NCI-H146 treated with DMSO at 0.1 percent for 48 hours (cell line): ENCODE measurements at regions not wholly inside any gene's neighbourhood (a gene's known extent, or its start where the extent isn't known, plus 50 kb on each side); places are given as distances from the start of the nearest gene placed in this dataset.

Source experiments
- DNase-seq: peaks from one replicate; lab custom pipeline; 2025; ENCODE audit not compliant: unreplicated experiment; lab: John Stamatoyannopoulos, UW

GRCh38 chr9:89655990-89656657 lies 51.3 kb downstream of the GADD45G start:
- DNase-seq = no peak

GRCh38 chr9:89657295-89657694 lies 52.5 kb downstream of the GADD45G start:
- no peak for DNase-seq

- no peak for DNase-seq
Measured at GRCh38 chr9:89657765-89658164, 53.0 kb downstream of the GADD45G start.

- no peak for DNase-seq
Measured at GRCh38 chr9:89658401-89658800, 53.6 kb downstream of the GADD45G start.

GRCh38 chr9:89658931-89659330 lies 54.1 kb downstream of the GADD45G start:
- DNase-seq = no peak

- DNase-seq = no peak
Measured at GRCh38 chr9:89659473-89659872, 54.7 kb downstream of the GADD45G start.

GRCh38 chr9:89659891-89660685 lies 55.3 kb downstream of the GADD45G start:
- DNase-seq = no peak

- DNase-seq = peak; percentile 43
Measured at GRCh38 chr9:89661391-89661949, 56.7 kb downstream of the GADD45G start.

- DNase-seq = peak; percentile 90
Measured at GRCh38 chr9:89661956-89662717, 57.3 kb downstream of the GADD45G start.

GRCh38 chr9:89662718-89663613 lies 58.2 kb downstream of the GADD45G start:
- DNase-seq = no peak

GRCh38 chr9:89663614-89663970 lies 58.8 kb downstream of the GADD45G start:
- DNase-seq = no peak

GRCh38 chr9:89664010-89664409 lies 59.2 kb downstream of the GADD45G start:
- DNase-seq = no peak

- DNase-seq = no peak
Measured at GRCh38 chr9:89664896-89665329, 60.1 kb downstream of the GADD45G start.

GRCh38 chr9:89666364-89666763 lies 61.6 kb downstream of the GADD45G start:
- no peak for DNase-seq

- DNase-seq = no peak
Measured at GRCh38 chr9:89666950-89667349, 62.1 kb downstream of the GADD45G start.

- DNase-seq = peak; percentile 86
Measured at GRCh38 chr9:89667726-89668125, 62.9 kb downstream of the GADD45G start.

GRCh38 chr9:89668216-89668865 lies 63.5 kb downstream of the GADD45G start:
- DNase-seq = peak; percentile 30

GRCh38 chr9:89668866-89669246 lies 64.0 kb downstream of the GADD45G start:
- no peak for DNase-seq

GRCh38 chr9:89669361-89669842 lies 64.6 kb downstream of the GADD45G start:
- DNase-seq = no peak

GRCh38 chr9:89670114-89670513 lies 65.3 kb downstream of the GADD45G start:
- no peak for DNase-seq
